ENCODE measurements at regions not wholly inside any gene's neighbourhood (a gene's known extent, or its start where the extent isn't known, plus 50 kb on each side); places are given as distances from the start of the nearest gene placed in this dataset.

GRCh38 chr3:66133050-66133757, 87.6 kb upstream of the SLC25A26 start:
- Mint-ChIP-seq H3K27me3 (ENCODE audit: unreplicated experiment) (no peaks in the 10 kb centered on the region), H3K4me3 (ENCODE audit: unreplicated experiment) (no peak overlapping the region), H3K9me3 (ENCODE audit: unreplicated experiment) (no peaks in the 10 kb centered on the region), H3K4me1 (ENCODE audit: unreplicated experiment) (peaks cover 3% of the 10 kb centered on the region), H3K36me3 (ENCODE audit: unreplicated experiment) (no peaks in the 10 kb centered on the region), H3K27ac (ENCODE audit: unreplicated experiment) (no peak overlapping the region)
- TF ChIP-seq CTCF (IDR thresholded peaks at IDR 0.05), result no peak
- no peak for DNase-seq (ENCODE audit: extremely low spot score, unreplicated experiment)

- no peak for TF ChIP-seq CTCF (IDR thresholded peaks at IDR 0.05)
- no peak overlapping the region for H3K4me3 Mint-ChIP-seq (ENCODE audit: unreplicated experiment)
- H3K27me3 Mint-ChIP-seq (ENCODE audit: unreplicated experiment), result no peaks in the 10 kb centered on the region
- no peaks in the 10 kb centered on the region for H3K36me3 Mint-ChIP-seq (ENCODE audit: unreplicated experiment)
- H3K27ac Mint-ChIP-seq (ENCODE audit: unreplicated experiment), result no peak overlapping the region
- no peaks in the 10 kb centered on the region for H3K9me3 Mint-ChIP-seq (ENCODE audit: unreplicated experiment)
- DNase-seq (ENCODE audit: extremely low spot score, unreplicated experiment), result no peak
- H3K4me1 Mint-ChIP-seq (ENCODE audit: unreplicated experiment), result no peaks in the 10 kb centered on the region
Measured at GRCh38 chr3:66128623-66129022, 89.9 kb upstream of the MAGI1 start.

GRCh38 chr3:66121318-66121717, 82.6 kb upstream of the MAGI1 start:
- peaks cover 3% of the 10 kb centered on the region for H3K4me1 Mint-ChIP-seq (ENCODE audit: unreplicated experiment)
- no peak for DNase-seq (ENCODE audit: extremely low spot score, unreplicated experiment)
- TF ChIP-seq CTCF (IDR thresholded peaks at IDR 0.05), result no peak
- H3K36me3 Mint-ChIP-seq (ENCODE audit: unreplicated experiment), result no peaks in the 10 kb centered on the region
- no peaks in the 10 kb centered on the region for H3K27me3 Mint-ChIP-seq (ENCODE audit: unreplicated experiment)
- H3K27ac Mint-ChIP-seq (ENCODE audit: unreplicated experiment), result no peak overlapping the region
- no peak overlapping the region for H3K4me3 Mint-ChIP-seq (ENCODE audit: unreplicated experiment)
- no peaks in the 10 kb centered on the region for H3K9me3 Mint-ChIP-seq (ENCODE audit: unreplicated experiment)

- Mint-ChIP-seq H3K27me3 (ENCODE audit: unreplicated experiment) (no peaks in the 10 kb centered on the region), H3K9me3 (ENCODE audit: unreplicated experiment) (no peaks in the 10 kb centered on the region), H3K4me3 (ENCODE audit: unreplicated experiment) (no peak overlapping the region), H3K27ac (ENCODE audit: unreplicated experiment) (peak overlapping the region; percentile 54), H3K36me3 (ENCODE audit: unreplicated experiment) (no peaks in the 10 kb centered on the region), H3K4me1 (ENCODE audit: unreplicated experiment) (peaks cover 15% of the 10 kb centered on the region)
- no peak for TF ChIP-seq CTCF (IDR thresholded peaks at IDR 0.05)
- no peak for DNase-seq (ENCODE audit: extremely low spot score, unreplicated experiment)
Measured at GRCh38 chr3:66115858-66116654, 77.3 kb upstream of the MAGI1 start.

GRCh38 chr3:66113542-66113941, 74.8 kb upstream of the MAGI1 start:
- no peaks in the 10 kb centered on the region for H3K9me3 Mint-ChIP-seq (ENCODE audit: unreplicated experiment)
- H3K27ac Mint-ChIP-seq (ENCODE audit: unreplicated experiment), result no peak overlapping the region
- H3K4me1 Mint-ChIP-seq (ENCODE audit: unreplicated experiment), result peaks cover 15% of the 10 kb centered on the region
- no peak for DNase-seq (ENCODE audit: extremely low spot score, unreplicated experiment)
- no peaks in the 10 kb centered on the region for H3K27me3 Mint-ChIP-seq (ENCODE audit: unreplicated experiment)
- no peaks in the 10 kb centered on the region for H3K36me3 Mint-ChIP-seq (ENCODE audit: unreplicated experiment)
- no peak overlapping the region for H3K4me3 Mint-ChIP-seq (ENCODE audit: unreplicated experiment)
- TF ChIP-seq CTCF (IDR thresholded peaks at IDR 0.05), result no peak

All from osteocyte (in vitro differentiated cells).